ENCODE measurements at regions not wholly inside any gene's neighbourhood (a gene's known extent, or its start where the extent isn't known, plus 50 kb on each side); places are given as distances from the start of the nearest gene placed in this dataset.

- DNase-seq (ENCODE audit: low read depth): no peak
Measured at GRCh38 chr11:16440136-16440535, 83.8 kb upstream of the SOX6 start.

- DNase-seq (ENCODE audit: low read depth): no peak
Measured at GRCh38 chr11:16434036-16434435, 77.7 kb upstream of the SOX6 start.

GRCh38 chr11:16430674-16431073 is 74.3 kb upstream of the SOX6 start:
- no peak for DNase-seq (ENCODE audit: low read depth)

GRCh38 chr11:16421826-16422225 is 65.5 kb upstream of the SOX6 start:
- DNase-seq (ENCODE audit: low read depth): no peak

- DNase-seq (ENCODE audit: low read depth): no peak
Measured at GRCh38 chr11:16418428-16419097, 62.2 kb upstream of the SOX6 start.

GRCh38 chr11:16412525-16413172 is 56.3 kb upstream of the SOX6 start:
- DNase-seq (ENCODE audit: low read depth): no peak

- no peak for DNase-seq (ENCODE audit: low read depth)
Measured at GRCh38 chr11:16410479-16410878, 54.1 kb upstream of the SOX6 start.

- DNase-seq (ENCODE audit: low read depth): no peak
Measured at GRCh38 chr11:16408619-16409018, 52.3 kb upstream of the SOX6 start.

GRCh38 chr11:16406226-16406625 is 49.9 kb upstream of the SOX6 start:
- no peak for DNase-seq (ENCODE audit: low read depth)
